K562 (cell line): ENCODE measurements at regions not wholly inside any gene's neighbourhood (a gene's known extent, or its start where the extent isn't known, plus 50 kb on each side); places are given as distances from the start of the nearest gene placed in this dataset.

Source experiments
- EZH2 ChIP-seq: IDR thresholded peaks from 2 replicates; pipeline ENCODE4 v1.6.1; 2012; ENCODE audit warnings: low read depth, mild to moderate bottlenecking, inconsistent platforms, low read length, borderline replicate concordance
- MAFF ChIP-seq: IDR thresholded peaks from 2 replicates; pipeline ENCODE4 v1.6.1; 2012; ENCODE audit warnings: low read length, improper control_type of control experiment
- NR2C2 ChIP-seq, 2 experiments: fragments of 200-800 bp in 1 of 2; sonication (Bioruptor generic) in 1 of 2; sonication (generic) in 1 of 2; formaldehyde crosslinking in 1 of 2; IDR thresholded peaks; 2 replicates each; pipeline versions ENCODE4 v1.6.1 to v1.8.0; 2016 to 2022; ENCODE audit warnings: mild to moderate bottlenecking in 1 of 2, missing compliant biosample characterization in 1 of 2, missing genetic modification characterization in 1 of 2, missing genetic modification reagents in 1 of 2
- TF ChIP-seq, protein P1 (sequence below): sonication (generic); formaldehyde crosslinking; IDR thresholded peaks from 2 replicates; pipeline ENCODE4 v1.5.0; 2020; ENCODE audit warnings: missing genetic modification reagents
- TF ChIP-seq, protein P2 (sequence below): fragments of 450-650 bp; formaldehyde crosslinking; IDR thresholded peaks from 2 replicates; pipeline ENCODE4 v1.4.0; 2020; ENCODE audit warnings: mild to moderate bottlenecking, moderate library complexity
- TF ChIP-seq, protein P3 (sequence below): fragments of 450-650 bp; IDR thresholded peaks from 2 replicates; pipeline ENCODE4 v1.6.1; 2017; ENCODE audit warnings: mild to moderate bottlenecking, moderate library complexity
- TF ChIP-seq, protein P4 (sequence below), 3 experiments: IDR thresholded peaks in 2 of 3; conservative IDR thresholded peaks in 1 of 3; 2 replicates each; pipeline ENCODE4 v1.5.1; 2011 to 2012; ENCODE audit warnings: low read length in 3 of 3, mild to moderate bottlenecking in 3 of 3, control low read depth in 2 of 3, improper control_type of control experiment in 1 of 3, inconsistent platforms in 1 of 3, low read depth in 1 of 3, mixed read lengths in 1 of 3, moderate library complexity in 1 of 3; ENCODE audit not compliant: insufficient read depth in 2 of 3

DNA sequence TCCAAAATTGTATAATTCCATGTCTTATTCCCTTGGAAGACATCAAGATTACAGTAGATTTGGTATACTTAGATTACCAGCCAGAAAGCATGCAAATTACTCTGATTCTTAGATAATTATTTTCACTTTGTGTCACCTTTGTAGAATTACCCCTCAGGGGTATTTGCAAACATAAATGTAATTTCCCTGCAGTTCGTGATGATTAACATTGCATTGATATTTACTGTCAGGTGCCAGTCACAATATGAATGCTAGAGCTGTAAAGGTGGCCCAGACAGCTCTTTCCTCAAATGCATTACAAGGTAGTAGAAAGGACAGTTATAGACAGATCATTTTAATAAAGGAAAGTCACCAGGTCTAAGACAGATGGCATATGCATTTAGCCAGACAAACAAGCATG is 1537.5 kb upstream of the PIK3C3 start:
- TF ChIP-seq EZH2 (no peak), NR2C2 (CRISPR knock-in tag; IDR thresholded peaks at IDR 0.05) (no peak), NR2C2 (tag; IDR thresholded peaks at IDR 0.05) (no peak), MAFF (no peak)
- TF ChIP-seq, protein P1, sequence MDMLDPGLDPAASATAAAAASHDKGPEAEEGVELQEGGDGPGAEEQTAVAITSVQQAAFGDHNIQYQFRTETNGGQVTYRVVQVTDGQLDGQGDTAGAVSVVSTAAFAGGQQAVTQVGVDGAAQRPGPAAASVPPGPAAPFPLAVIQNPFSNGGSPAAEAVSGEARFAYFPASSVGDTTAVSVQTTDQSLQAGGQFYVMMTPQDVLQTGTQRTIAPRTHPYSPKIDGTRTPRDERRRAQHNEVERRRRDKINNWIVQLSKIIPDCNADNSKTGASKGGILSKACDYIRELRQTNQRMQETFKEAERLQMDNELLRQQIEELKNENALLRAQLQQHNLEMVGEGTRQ, result no peak
- TF ChIP-seq, protein P2, sequence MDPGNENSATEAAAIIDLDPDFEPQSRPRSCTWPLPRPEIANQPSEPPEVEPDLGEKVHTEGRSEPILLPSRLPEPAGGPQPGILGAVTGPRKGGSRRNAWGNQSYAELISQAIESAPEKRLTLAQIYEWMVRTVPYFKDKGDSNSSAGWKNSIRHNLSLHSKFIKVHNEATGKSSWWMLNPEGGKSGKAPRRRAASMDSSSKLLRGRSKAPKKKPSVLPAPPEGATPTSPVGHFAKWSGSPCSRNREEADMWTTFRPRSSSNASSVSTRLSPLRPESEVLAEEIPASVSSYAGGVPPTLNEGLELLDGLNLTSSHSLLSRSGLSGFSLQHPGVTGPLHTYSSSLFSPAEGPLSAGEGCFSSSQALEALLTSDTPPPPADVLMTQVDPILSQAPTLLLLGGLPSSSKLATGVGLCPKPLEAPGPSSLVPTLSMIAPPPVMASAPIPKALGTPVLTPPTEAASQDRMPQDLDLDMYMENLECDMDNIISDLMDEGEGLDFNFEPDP, result no peak
- TF ChIP-seq, protein P3, sequence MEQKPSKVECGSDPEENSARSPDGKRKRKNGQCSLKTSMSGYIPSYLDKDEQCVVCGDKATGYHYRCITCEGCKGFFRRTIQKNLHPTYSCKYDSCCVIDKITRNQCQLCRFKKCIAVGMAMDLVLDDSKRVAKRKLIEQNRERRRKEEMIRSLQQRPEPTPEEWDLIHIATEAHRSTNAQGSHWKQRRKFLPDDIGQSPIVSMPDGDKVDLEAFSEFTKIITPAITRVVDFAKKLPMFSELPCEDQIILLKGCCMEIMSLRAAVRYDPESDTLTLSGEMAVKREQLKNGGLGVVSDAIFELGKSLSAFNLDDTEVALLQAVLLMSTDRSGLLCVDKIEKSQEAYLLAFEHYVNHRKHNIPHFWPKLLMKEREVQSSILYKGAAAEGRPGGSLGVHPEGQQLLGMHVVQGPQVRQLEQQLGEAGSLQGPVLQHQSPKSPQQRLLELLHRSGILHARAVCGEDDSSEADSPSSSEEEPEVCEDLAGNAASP, result no peak
- TF ChIP-seq, protein P4, sequence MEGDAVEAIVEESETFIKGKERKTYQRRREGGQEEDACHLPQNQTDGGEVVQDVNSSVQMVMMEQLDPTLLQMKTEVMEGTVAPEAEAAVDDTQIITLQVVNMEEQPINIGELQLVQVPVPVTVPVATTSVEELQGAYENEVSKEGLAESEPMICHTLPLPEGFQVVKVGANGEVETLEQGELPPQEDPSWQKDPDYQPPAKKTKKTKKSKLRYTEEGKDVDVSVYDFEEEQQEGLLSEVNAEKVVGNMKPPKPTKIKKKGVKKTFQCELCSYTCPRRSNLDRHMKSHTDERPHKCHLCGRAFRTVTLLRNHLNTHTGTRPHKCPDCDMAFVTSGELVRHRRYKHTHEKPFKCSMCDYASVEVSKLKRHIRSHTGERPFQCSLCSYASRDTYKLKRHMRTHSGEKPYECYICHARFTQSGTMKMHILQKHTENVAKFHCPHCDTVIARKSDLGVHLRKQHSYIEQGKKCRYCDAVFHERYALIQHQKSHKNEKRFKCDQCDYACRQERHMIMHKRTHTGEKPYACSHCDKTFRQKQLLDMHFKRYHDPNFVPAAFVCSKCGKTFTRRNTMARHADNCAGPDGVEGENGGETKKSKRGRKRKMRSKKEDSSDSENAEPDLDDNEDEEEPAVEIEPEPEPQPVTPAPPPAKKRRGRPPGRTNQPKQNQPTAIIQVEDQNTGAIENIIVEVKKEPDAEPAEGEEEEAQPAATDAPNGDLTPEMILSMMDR (IDR thresholded peaks at IDR 0.05 in 2 of 3, conservative IDR thresholded peaks at IDR 0.05 in 1 of 3; ENCODE audit: insufficient read depth in 2 of 3, low read depth in 1 of 3, low read length in 3 of 3), result no peak
